HG02970 (cell line): ENCODE measurements at regions not wholly inside any gene's neighbourhood (a gene's known extent, or its start where the extent isn't known, plus 50 kb on each side); places are given as distances from the start of the nearest gene placed in this dataset.
"Not testable (repeated sequence)": the region's sequence is repeated elsewhere in the genome, so short reads cannot be mapped to it uniquely, and the experiment has no call there.

Experiments
- ATAC-seq: cut with Tn5 transposase; IDR thresholded peaks from one replicate; pipeline ENCODE4 v1.9.1; 2021; ENCODE audit warnings: mild to moderate bottlenecking, moderate library complexity, moderate number of reproducible peaks; ENCODE audit not compliant: unreplicated experiment, low FRiP score

- no peak for ATAC-seq
Measured at GRCh38 chr1:88296227-88296626, 387.8 kb upstream of the PKN2 start.

GRCh38 chr1:88296642-88297041, 387.4 kb upstream of the PKN2 start:
- ATAC-seq = no peak

- no peak for ATAC-seq
Measured at GRCh38 chr1:88298506-88298905, 385.6 kb upstream of the PKN2 start.

GRCh38 chr1:88300752-88301263, 383.3 kb upstream of the PKN2 start:
- no peak for ATAC-seq

GRCh38 chr1:88302843-88303486, 381.1 kb upstream of the PKN2 start:
- ATAC-seq = no peak

GRCh38 chr1:88311265-88311664, 372.8 kb upstream of the PKN2 start:
- ATAC-seq = no peak

GRCh38 chr1:88311907-88312306, 372.2 kb upstream of the PKN2 start:
- ATAC-seq = no peak

GRCh38 chr1:88317396-88317795, 366.7 kb upstream of the PKN2 start:
- no peak for ATAC-seq

- no peak for ATAC-seq
Measured at GRCh38 chr1:88318740-88319139, 365.3 kb upstream of the PKN2 start.

GRCh38 chr1:88320291-88320690, 363.8 kb upstream of the PKN2 start:
- ATAC-seq = no peak

- no peak for ATAC-seq
Measured at GRCh38 chr1:88321706-88322105, 362.4 kb upstream of the PKN2 start.

GRCh38 chr1:88324899-88325298, 359.2 kb upstream of the PKN2 start:
- ATAC-seq = no peak

- ATAC-seq = no peak
Measured at GRCh38 chr1:88327391-88328267, 356.4 kb upstream of the PKN2 start.

GRCh38 chr1:88330201-88330600, 353.9 kb upstream of the PKN2 start:
- ATAC-seq = no peak

- no peak for ATAC-seq
Measured at GRCh38 chr1:88333086-88333695, 350.9 kb upstream of the PKN2 start.

GRCh38 chr1:88341447-88341846, 342.6 kb upstream of the PKN2 start:
- no peak for ATAC-seq

- not testable (repeated sequence) for ATAC-seq
Measured at GRCh38 chr1:88342081-88342480, 342.0 kb upstream of the PKN2 start.

GRCh38 chr1:88350648-88351047, 333.4 kb upstream of the PKN2 start:
- ATAC-seq = no peak

- no peak for ATAC-seq
Measured at GRCh38 chr1:88351960-88352359, 332.1 kb upstream of the PKN2 start.

GRCh38 chr1:88354256-88354655, 329.8 kb upstream of the PKN2 start:
- no peak for ATAC-seq

- no peak for ATAC-seq
Measured at GRCh38 chr1:88357729-88358128, 326.3 kb upstream of the PKN2 start.
